ENCODE measurements at regions not wholly inside any gene's neighbourhood (a gene's known extent, or its start where the extent isn't known, plus 50 kb on each side); places are given as distances from the start of the nearest gene placed in this dataset.

- no peaks in the 10 kb centered on the region for H3K4me1 ChIP-seq (ENCODE audit: control insufficient read depth in 4 of 4, insufficient read depth in 4 of 4, low read length in 3 of 4)
- 92% methylated on average over 2 of the region's 2 CpGs for WGBS
- H3K27me3 ChIP-seq (ENCODE audit: control insufficient read depth in 4 of 4, insufficient read depth in 4 of 4, low read length in 3 of 4): no peaks in the 10 kb centered on the region
- H3K36me3 ChIP-seq (ENCODE audit: control insufficient read depth in 4 of 4, insufficient read depth in 3 of 4, low read depth in 1 of 4, low read length in 3 of 4): no peaks in the 10 kb centered on the region
- no peak overlapping the region for H3K27ac ChIP-seq (ENCODE audit: low read depth in 1 of 2, low read length in 2 of 2)
- TF ChIP-seq TAF1 (conservative IDR thresholded peaks at IDR 0.05): no peak
- TF ChIP-seq CTCF (IDR thresholded peaks at IDR 0.05; ENCODE audit: low read depth, low read length, missing input control): no peak
- TF ChIP-seq ATF3 (IDR thresholded peaks at IDR 0.05): no peak
- TF ChIP-seq RAD21 (IDR thresholded peaks at IDR 0.05): no peak
- TF ChIP-seq RXRA (IDR thresholded peaks at IDR 0.05): no peak
- TF ChIP-seq SP1 (IDR thresholded peaks at IDR 0.05): no peak
- TF ChIP-seq NR2F2 (IDR thresholded peaks at IDR 0.05): no peak
- TF ChIP-seq HNF4G (IDR thresholded peaks at IDR 0.05): no peak
- TF ChIP-seq FOXA2 (IDR thresholded peaks at IDR 0.05): no peak
- no peak for TF ChIP-seq MAX (IDR thresholded peaks at IDR 0.05)
- TF ChIP-seq ZBTB33 (IDR thresholded peaks at IDR 0.05): no peak
- TF ChIP-seq EGR1 (IDR thresholded peaks at IDR 0.05; ENCODE audit: low read depth in 2 of 2): no peak
- TF ChIP-seq GABPA (IDR thresholded peaks at IDR 0.05 in 1 of 2, conservative IDR thresholded peaks at IDR 0.05 in 1 of 2): no peak
- no peak for TF ChIP-seq YY1 (IDR thresholded peaks at IDR 0.05)
- TF ChIP-seq HNF4A (conservative IDR thresholded peaks at IDR 0.05): no peak
- TF ChIP-seq REST (IDR thresholded peaks at IDR 0.05): no peak
- TF ChIP-seq JUND (IDR thresholded peaks at IDR 0.05): no peak
- no peak for TF ChIP-seq FOXA1 (IDR thresholded peaks at IDR 0.05)
- H3K4me3 ChIP-seq (ENCODE audit: low read depth in 1 of 3, low read length in 3 of 3): no peak overlapping the region
- no peak overlapping the region for H3K9ac ChIP-seq (ENCODE audit: low read depth in 1 of 2, low read length in 2 of 2)
- no peak for DNase-seq (ENCODE audit: low spot score)
- H3K9me3 ChIP-seq (ENCODE audit: control insufficient read depth in 4 of 4, low read length in 3 of 4): no peaks in the 10 kb centered on the region
Measured at GRCh38 chr7:16092711-16093110, 328.6 kb downstream of the CRPPA start.

Data from liver (tissue), 8 donors.